ENCODE measurements at regions not wholly inside any gene's neighbourhood (a gene's known extent, or its start where the extent isn't known, plus 50 kb on each side); places are given as distances from the start of the nearest gene placed in this dataset.

DNA sequence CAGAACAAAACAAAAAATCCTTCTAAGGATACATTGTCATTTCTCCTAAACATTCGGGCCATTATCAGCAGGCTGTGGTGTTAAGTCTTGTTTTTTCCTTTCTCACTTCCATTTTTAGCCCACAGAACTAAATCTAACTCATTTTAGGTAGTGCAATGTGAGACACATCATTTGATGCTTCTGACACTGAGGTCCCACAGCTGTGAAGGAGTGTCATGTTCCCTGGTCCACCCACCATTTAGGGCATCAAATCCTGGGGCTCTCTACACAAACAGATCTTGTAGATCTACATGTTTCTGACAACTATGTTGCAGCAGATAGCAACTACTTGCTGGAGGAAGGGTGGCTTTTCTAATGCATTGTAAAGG, 232.5 kb upstream of the IGFBP3 start:
- TF ChIP-seq, protein P1, sequence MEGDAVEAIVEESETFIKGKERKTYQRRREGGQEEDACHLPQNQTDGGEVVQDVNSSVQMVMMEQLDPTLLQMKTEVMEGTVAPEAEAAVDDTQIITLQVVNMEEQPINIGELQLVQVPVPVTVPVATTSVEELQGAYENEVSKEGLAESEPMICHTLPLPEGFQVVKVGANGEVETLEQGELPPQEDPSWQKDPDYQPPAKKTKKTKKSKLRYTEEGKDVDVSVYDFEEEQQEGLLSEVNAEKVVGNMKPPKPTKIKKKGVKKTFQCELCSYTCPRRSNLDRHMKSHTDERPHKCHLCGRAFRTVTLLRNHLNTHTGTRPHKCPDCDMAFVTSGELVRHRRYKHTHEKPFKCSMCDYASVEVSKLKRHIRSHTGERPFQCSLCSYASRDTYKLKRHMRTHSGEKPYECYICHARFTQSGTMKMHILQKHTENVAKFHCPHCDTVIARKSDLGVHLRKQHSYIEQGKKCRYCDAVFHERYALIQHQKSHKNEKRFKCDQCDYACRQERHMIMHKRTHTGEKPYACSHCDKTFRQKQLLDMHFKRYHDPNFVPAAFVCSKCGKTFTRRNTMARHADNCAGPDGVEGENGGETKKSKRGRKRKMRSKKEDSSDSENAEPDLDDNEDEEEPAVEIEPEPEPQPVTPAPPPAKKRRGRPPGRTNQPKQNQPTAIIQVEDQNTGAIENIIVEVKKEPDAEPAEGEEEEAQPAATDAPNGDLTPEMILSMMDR (conservative IDR thresholded peaks at IDR 0.05; ENCODE audit: low read length) = no peak
- no peak for TF ChIP-seq EZH2phosphoT487 (IDR thresholded peaks at IDR 0.05; ENCODE audit: borderline replicate concordance, low read depth, low read length)
